Panc1 (cell line): ENCODE measurements at regions not wholly inside any gene's neighbourhood (a gene's known extent, or its start where the extent isn't known, plus 50 kb on each side); places are given as distances from the start of the nearest gene placed in this dataset.

Experiments
- ATAC-seq: fragments of 200-7000 bp; cut with Tn5 transposase; 2 replicates; pipeline ENCODE4 v1.9.1; 2020; ENCODE audit warnings: mild to moderate bottlenecking, moderate library complexity
- BruUV-seq: library from RNA; stranded (reverse); fragments of 400-500 nt; replicated peaks from 2 replicates; lab custom pipeline; 2021; lab: Mats Ljungman, UMichigan
- CTCF ChIA-PET: fragments of 300-600 bp; sonication (Branson Sonifier 250); formaldehyde crosslinking; loops from one replicate; lab custom pipeline; 2022; ENCODE audit warnings: antibody characterized with exemption; lab: Charles Lee
- POLR2A ChIA-PET: fragments of 300-600 bp; sonication (Branson Sonifier 250); formaldehyde crosslinking; loops from one replicate; lab custom pipeline; 2022; ENCODE audit warnings: antibody characterized with exemption; lab: Charles Lee
- DNase-seq: peaks from one replicate; pipeline ENCODE4 v3.0.0-alpha.2; 2010; ENCODE audit warnings: low read depth, low spot score
- H3K27ac ChIP-seq: 2 replicates; pipeline ENCODE4 v1.5.1; 2011; ENCODE audit warnings: mild to moderate bottlenecking, low read length, inconsistent platforms
- H3K27me3 ChIP-seq: fragments of 200-500 bp; sonication (Bioruptor generic); 2 replicates; pipeline ENCODE4 v1.6.0; 2014; ENCODE audit warnings: low read length, inconsistent platforms; ENCODE audit not compliant: control insufficient read depth, insufficient read depth
- H3K36me3 ChIP-seq: fragments of 200-500 bp; sonication (Bioruptor generic); 2 replicates; pipeline ENCODE4 v1.5.1; 2014; ENCODE audit warnings: inconsistent platforms, mild to moderate bottlenecking, low read length, moderate library complexity; ENCODE audit not compliant: control insufficient read depth, insufficient read depth
- H3K4me1 ChIP-seq: 2 replicates; pipeline ENCODE4 v1.5.1; 2011; ENCODE audit warnings: inconsistent platforms, mild to moderate bottlenecking, low read length, moderate library complexity; ENCODE audit not compliant: control insufficient read depth, insufficient read depth
- H3K4me3 ChIP-seq, 2 experiments: 2 replicates each; pipeline ENCODE4 v1.5.1; 2011 to 2012; ENCODE audit warnings: low read depth in 2 of 2, low read length in 2 of 2, mild to moderate bottlenecking in 2 of 2, inconsistent platforms in 1 of 2, moderate library complexity in 1 of 2
- H3K9me3 ChIP-seq: fragments of 200-500 bp; sonication (Bioruptor generic); 2 replicates; pipeline ENCODE4 v1.5.1; 2014; ENCODE audit warnings: low read depth, mild to moderate bottlenecking, inconsistent platforms, low read length, moderate library complexity; ENCODE audit not compliant: control insufficient read depth, insufficient read depth
- POLR2AphosphoS5 ChIP-seq: IDR thresholded peaks from 2 replicates; pipeline ENCODE4 v1.6.1; 2012; ENCODE audit warnings: mild to moderate bottlenecking, low read depth, low read length, moderate library complexity
- SIN3A ChIP-seq: IDR thresholded peaks from 2 replicates; pipeline ENCODE4 v1.6.1; 2012; ENCODE audit warnings: low read depth, mild to moderate bottlenecking, low read length, moderate library complexity, borderline replicate concordance; ENCODE audit not compliant: insufficient read depth
- TCF7L2 ChIP-seq: IDR thresholded peaks from 2 replicates; pipeline ENCODE4 v1.6.1; 2011; ENCODE audit warnings: mild to moderate bottlenecking, low read depth, low read length, inconsistent platforms
- in situ Hi-C: cut with HindIII; loops from 2 replicates; pipeline ENCODE4 v1.10.0; 2016; ENCODE audit warnings: low sequenced_read_pairs, low pct_unique_long_range_greater_than_20kb
- intact Hi-C: fragments of 100-400 bp; cut with micrococcal nuclease; formaldehyde crosslinking; loops from one replicate; pipeline ENCODE4 v1.10.0; 2022; ENCODE audit not compliant: unreplicated experiment
- TF ChIP-seq, protein P1 (sequence below): fragments of 450-650 bp; IDR thresholded peaks from 2 replicates; pipeline ENCODE4 v1.5.1; 2017; ENCODE audit warnings: mild to moderate bottlenecking
- TF ChIP-seq, protein P2 (sequence below), 2 experiments: IDR thresholded peaks; 2 replicates each; pipeline ENCODE4 v1.6.1; 2011 to 2012; ENCODE audit warnings: low read depth in 2 of 2, control low read depth in 1 of 2, low read length in 1 of 2, mild to moderate bottlenecking in 1 of 2, moderate library complexity in 1 of 2; ENCODE audit not compliant: insufficient read depth in 1 of 2

DNA sequence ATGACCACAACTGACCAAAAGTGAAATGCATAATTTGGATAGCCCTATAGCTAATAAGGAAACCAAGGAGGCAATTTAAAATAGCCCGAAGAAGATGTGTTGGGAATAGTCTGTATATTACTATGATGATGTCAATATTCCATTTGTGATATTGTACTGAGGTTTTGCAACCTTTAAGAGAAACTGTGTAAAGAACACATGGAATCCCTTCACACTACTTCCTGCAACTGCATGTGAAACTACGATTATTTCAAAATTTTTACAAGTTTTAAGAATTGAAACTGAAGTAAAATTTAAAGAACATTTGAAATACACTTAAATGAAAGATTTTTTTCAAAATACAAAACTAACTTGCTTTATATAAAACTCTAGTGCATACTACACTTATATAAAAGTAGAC lies 504.3 kb upstream of the ID2 start:
- H3K4me1 ChIP-seq: no peaks in the 10 kb centered on the region
- BruUV-seq: no TSS peak
- no peaks in the 10 kb centered on the region for H3K9me3 ChIP-seq
- DNase-seq (no peak), ATAC-seq (no peak)
- POLR2A ChIA-PET: no interaction called here
- no peak for TF ChIP-seq TCF7L2
- no peak for TF ChIP-seq SIN3A
- TF ChIP-seq, protein P1, sequence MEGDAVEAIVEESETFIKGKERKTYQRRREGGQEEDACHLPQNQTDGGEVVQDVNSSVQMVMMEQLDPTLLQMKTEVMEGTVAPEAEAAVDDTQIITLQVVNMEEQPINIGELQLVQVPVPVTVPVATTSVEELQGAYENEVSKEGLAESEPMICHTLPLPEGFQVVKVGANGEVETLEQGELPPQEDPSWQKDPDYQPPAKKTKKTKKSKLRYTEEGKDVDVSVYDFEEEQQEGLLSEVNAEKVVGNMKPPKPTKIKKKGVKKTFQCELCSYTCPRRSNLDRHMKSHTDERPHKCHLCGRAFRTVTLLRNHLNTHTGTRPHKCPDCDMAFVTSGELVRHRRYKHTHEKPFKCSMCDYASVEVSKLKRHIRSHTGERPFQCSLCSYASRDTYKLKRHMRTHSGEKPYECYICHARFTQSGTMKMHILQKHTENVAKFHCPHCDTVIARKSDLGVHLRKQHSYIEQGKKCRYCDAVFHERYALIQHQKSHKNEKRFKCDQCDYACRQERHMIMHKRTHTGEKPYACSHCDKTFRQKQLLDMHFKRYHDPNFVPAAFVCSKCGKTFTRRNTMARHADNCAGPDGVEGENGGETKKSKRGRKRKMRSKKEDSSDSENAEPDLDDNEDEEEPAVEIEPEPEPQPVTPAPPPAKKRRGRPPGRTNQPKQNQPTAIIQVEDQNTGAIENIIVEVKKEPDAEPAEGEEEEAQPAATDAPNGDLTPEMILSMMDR: no peak
- TF ChIP-seq, protein P2, sequence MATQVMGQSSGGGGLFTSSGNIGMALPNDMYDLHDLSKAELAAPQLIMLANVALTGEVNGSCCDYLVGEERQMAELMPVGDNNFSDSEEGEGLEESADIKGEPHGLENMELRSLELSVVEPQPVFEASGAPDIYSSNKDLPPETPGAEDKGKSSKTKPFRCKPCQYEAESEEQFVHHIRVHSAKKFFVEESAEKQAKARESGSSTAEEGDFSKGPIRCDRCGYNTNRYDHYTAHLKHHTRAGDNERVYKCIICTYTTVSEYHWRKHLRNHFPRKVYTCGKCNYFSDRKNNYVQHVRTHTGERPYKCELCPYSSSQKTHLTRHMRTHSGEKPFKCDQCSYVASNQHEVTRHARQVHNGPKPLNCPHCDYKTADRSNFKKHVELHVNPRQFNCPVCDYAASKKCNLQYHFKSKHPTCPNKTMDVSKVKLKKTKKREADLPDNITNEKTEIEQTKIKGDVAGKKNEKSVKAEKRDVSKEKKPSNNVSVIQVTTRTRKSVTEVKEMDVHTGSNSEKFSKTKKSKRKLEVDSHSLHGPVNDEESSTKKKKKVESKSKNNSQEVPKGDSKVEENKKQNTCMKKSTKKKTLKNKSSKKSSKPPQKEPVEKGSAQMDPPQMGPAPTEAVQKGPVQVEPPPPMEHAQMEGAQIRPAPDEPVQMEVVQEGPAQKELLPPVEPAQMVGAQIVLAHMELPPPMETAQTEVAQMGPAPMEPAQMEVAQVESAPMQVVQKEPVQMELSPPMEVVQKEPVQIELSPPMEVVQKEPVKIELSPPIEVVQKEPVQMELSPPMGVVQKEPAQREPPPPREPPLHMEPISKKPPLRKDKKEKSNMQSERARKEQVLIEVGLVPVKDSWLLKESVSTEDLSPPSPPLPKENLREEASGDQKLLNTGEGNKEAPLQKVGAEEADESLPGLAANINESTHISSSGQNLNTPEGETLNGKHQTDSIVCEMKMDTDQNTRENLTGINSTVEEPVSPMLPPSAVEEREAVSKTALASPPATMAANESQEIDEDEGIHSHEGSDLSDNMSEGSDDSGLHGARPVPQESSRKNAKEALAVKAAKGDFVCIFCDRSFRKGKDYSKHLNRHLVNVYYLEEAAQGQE (IDR thresholded peaks at IDR 0.05; ENCODE audit: insufficient read depth in 1 of 2, low read depth in 2 of 2, low read length in 1 of 2): no peak
- TF ChIP-seq POLR2AphosphoS5: no peak
- CTCF ChIA-PET: no interaction called here
- no peak overlapping the region for H3K4me3 ChIP-seq
- no peak overlapping the region for H3K27ac ChIP-seq
- no peaks in the 10 kb centered on the region for H3K27me3 ChIP-seq
- no peaks in the 10 kb centered on the region for H3K36me3 ChIP-seq
- in situ Hi-C loops: no loop called here
- intact Hi-C loops: no loop called here

DNA sequence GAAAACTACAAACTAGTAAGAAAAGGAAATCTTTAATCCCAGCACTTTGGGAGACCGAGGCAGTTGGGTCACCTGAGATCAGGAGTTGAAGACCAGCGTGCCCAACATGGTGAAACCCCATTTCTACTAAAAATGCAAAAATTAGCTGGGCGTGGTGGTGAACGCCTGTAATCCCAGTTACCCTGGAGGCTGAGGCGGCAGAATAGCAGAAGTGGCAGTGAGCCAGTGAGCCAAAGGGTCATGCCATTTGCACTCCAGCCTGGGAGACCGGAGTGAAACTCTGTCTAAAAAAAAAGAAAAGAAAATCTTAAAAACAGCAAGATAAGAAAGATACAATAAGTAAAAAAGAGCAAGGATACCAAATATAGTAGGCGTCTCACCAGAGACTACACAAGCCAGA lies 502.9 kb upstream of the ID2 start:
- in situ Hi-C loops: no loop called here
- BruUV-seq: no TSS peak
- Histone ChIP-seq H3K4me1 (no peaks in the 10 kb centered on the region), H3K36me3 (no peaks in the 10 kb centered on the region), H3K4me3 (no peak overlapping the region), H3K27me3 (no peaks in the 10 kb centered on the region), H3K9me3 (no peaks in the 10 kb centered on the region), H3K27ac (no peak overlapping the region)
- ATAC-seq: no peak
- DNase-seq: no peak
- ChIA-PET POLR2A (no interaction called here), CTCF (interaction anchor here (0.7 kb wide), 1 partner anchor 751 kb away, joined by 3 read pairs; no protein-coding TSS in a partner anchor)
- TF ChIP-seq, protein P2 (IDR thresholded peaks at IDR 0.05; ENCODE audit: insufficient read depth in 1 of 2, low read depth in 2 of 2, low read length in 1 of 2): no peak
- TF ChIP-seq, protein P1: no peak
- TF ChIP-seq SIN3A (no peak), TCF7L2 (no peak)
- intact Hi-C loops: no loop called here
